ENCODE measurements at regions not wholly inside any gene's neighbourhood (a gene's known extent, or its start where the extent isn't known, plus 50 kb on each side); places are given as distances from the start of the nearest gene placed in this dataset.

DNA sequence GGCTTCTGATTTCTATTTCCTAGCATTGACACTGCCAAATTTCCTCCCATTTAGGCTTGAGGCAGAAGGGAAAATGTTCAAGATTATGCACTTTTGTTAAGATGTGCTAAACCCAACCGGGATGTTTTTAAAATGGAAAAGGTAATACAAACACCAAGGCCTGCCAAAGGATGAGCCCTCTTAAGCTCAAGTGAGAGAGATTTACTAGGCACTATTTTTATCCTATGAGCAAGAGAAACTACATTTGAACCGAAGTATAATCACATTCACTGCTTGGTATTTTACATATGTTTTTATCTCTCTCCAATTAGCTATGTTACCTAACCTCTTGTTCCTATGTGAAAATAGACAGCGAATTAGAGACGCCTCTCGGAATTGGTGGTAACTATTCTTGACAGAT is 295.8 kb downstream of the GABRB3 start:
- H3K4me3 ChIP-seq, result no peak overlapping the region
- no peaks in the 10 kb centered on the region for H3K9me3 ChIP-seq (ENCODE audit: low read depth)
- peaks cover 3% of the 10 kb centered on the region for H3K27me3 ChIP-seq
- TF ChIP-seq CTCF (IDR thresholded peaks at IDR 0.05; ENCODE audit: low read depth, low read length), result no peak
- no peak for DNase-seq (ENCODE audit: low read depth in 1 of 2, low spot score in 1 of 2)
- no peaks in the 10 kb centered on the region for H3K36me3 ChIP-seq
- H3K4me1 ChIP-seq (ENCODE audit: low read depth), result peaks cover 8% of the 10 kb centered on the region
- no peak overlapping the region for H3K27ac ChIP-seq

- no peak overlapping the region for H3K4me3 ChIP-seq
- no peak for TF ChIP-seq CTCF (IDR thresholded peaks at IDR 0.05; ENCODE audit: low read depth, low read length)
- H3K9me3 ChIP-seq (ENCODE audit: low read depth), result no peaks in the 10 kb centered on the region
- no peak for DNase-seq (ENCODE audit: low read depth in 1 of 2, low spot score in 1 of 2)
- H3K27me3 ChIP-seq, result peaks cover 3% of the 10 kb centered on the region
- H3K4me1 ChIP-seq (ENCODE audit: low read depth), result peaks cover 12% of the 10 kb centered on the region
- H3K36me3 ChIP-seq, result no peaks in the 10 kb centered on the region
- no peak overlapping the region for H3K27ac ChIP-seq
These were observed 297.3 kb downstream of the GABRB3 start for GRCh38 chr15:26475554-26475953.

DNA sequence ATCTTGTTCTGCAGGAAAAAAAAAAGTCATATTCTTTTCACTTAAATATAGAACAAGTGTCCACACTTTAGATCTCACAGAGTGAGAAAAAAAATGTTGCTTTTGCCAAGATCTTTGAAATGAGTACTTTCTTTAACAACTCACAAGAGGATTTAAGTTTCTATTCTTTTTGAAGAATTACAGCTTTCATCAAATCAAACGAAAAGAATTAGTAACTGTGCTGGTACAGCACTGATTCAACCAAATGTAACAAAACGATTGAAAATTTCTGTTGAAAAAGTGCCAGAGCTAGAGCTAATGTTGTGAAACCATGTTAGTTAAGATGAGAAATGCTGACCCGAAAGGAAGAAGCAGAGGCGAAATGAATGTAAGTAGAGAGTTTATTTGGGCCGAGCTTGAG is 300.2 kb downstream of the GABRB3 start:
- peaks cover 9% of the 10 kb centered on the region for H3K4me1 ChIP-seq (ENCODE audit: low read depth)
- H3K27me3 ChIP-seq, result no peaks in the 10 kb centered on the region
- no peak for DNase-seq (ENCODE audit: low read depth in 1 of 2, low spot score in 1 of 2)
- no peak overlapping the region for H3K27ac ChIP-seq
- no peak overlapping the region for H3K4me3 ChIP-seq
- no peaks in the 10 kb centered on the region for H3K9me3 ChIP-seq (ENCODE audit: low read depth)
- no peak for TF ChIP-seq CTCF (IDR thresholded peaks at IDR 0.05; ENCODE audit: low read depth, low read length)
- no peaks in the 10 kb centered on the region for H3K36me3 ChIP-seq

DNA sequence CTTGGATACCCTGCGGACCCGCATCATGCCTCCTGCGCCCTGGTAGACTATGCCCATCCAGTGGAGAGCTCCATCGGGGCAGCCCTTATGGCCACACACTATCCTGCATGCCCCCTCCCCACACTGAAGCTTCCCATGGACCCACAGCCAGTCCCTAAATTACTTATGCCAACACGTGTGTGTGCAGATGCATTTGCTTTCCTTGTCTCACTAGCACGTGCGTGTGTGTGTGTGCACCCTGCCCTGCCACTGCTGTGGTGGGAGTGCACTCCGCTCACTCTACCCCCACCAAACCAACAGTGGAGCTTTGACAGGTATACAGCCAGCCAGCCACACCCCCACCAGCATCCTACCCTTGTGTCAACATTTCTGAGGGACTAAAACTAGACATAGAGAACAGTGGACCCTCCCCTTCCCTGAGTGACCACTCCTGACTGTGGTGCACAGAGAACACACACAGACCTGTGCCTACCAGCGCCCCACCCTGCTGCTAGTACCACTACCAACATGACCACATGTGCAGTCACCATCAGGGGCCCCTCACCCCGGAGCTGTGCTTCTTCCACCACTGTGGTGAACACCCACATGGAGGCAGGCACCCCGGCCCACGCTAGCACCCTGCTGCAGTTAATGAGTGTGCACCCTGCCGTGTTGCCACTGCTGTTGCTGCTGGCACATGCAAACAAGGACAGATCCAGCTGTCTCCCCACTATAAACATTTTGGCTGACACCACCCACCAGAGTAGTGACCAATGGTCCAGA is 310.8 kb downstream of the GABRB3 start:
- no peak for DNase-seq (ENCODE audit: low read depth in 1 of 2, low spot score in 1 of 2)
- no peak for TF ChIP-seq CTCF (IDR thresholded peaks at IDR 0.05; ENCODE audit: low read depth, low read length)
- Histone ChIP-seq H3K27ac (no peak overlapping the region), H3K27me3 (no peaks in the 10 kb centered on the region), H3K36me3 (no peaks in the 10 kb centered on the region), H3K9me3 (ENCODE audit: low read depth) (no peaks in the 10 kb centered on the region), H3K4me1 (ENCODE audit: low read depth) (no peaks in the 10 kb centered on the region), H3K4me3 (no peak overlapping the region)

DNA sequence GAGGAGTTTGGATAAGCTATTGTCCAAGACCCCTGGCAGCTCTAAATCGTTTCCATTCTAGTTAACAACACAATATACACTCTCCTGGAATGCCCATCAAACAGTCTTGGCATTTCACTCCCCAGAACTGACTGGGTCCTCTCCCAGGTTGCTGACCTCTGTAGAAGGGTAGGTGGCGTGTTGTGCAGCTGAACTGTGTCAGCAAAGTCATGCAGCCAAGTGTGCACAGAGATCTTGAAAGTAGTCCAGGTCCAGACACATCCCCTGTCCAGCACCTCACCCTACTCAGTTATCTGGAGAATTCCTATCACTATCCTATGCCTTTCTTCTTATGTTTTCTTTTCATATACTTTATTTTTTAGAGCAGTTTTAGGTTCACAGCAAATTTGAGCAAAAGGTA is 312.7 kb downstream of the GABRB3 start:
- no peak for TF ChIP-seq CTCF (IDR thresholded peaks at IDR 0.05; ENCODE audit: low read depth, low read length)

More for the DNA sequence above, 312.7 kb downstream of the GABRB3 start:
- Histone ChIP-seq H3K9me3 (ENCODE audit: low read depth) (no peaks in the 10 kb centered on the region), H3K27ac (no peak overlapping the region), H3K4me3 (no peak overlapping the region), H3K27me3 (no peaks in the 10 kb centered on the region), H3K4me1 (ENCODE audit: low read depth) (no peaks in the 10 kb centered on the region), H3K36me3 (no peaks in the 10 kb centered on the region)
- DNase-seq (ENCODE audit: low read depth in 1 of 2, low spot score in 1 of 2), result no peak
